Body of pancreas (tissue), 4 donors: ENCODE measurements at regions not wholly inside any gene's neighbourhood (a gene's known extent, or its start where the extent isn't known, plus 50 kb on each side); places are given as distances from the start of the nearest gene placed in this dataset.

Experiments used
- CTCF ChIP-seq, 7 experiments: fragments of 450-650 bp in 4 of 7; fragments of 200-600 bp in 3 of 7; sonication (generic) in 3 of 7; IDR thresholded peaks; one replicate each; pipeline ENCODE4 v1.5.1; 2016 to 2019; ENCODE audit warnings: antibody characterized with exemption in 7 of 7
- POLR2A ChIP-seq, 3 donors: fragments of 450-650 bp; IDR thresholded peaks; one replicate each; pipeline ENCODE4 v1.6.1; 2016; ENCODE audit warnings: antibody characterized with exemption in 3 of 3, mild to moderate bottlenecking in 2 of 3

GRCh38 chr5:117667105-117667504 is 1092.5 kb upstream of the SEMA6A start:
- TF ChIP-seq POLR2A (IDR thresholded peaks at IDR 0.05) (no peak), CTCF (IDR thresholded peaks at IDR 0.05) (no peak)
